ENCODE measurements at regions not wholly inside any gene's neighbourhood (a gene's known extent, or its start where the extent isn't known, plus 50 kb on each side); places are given as distances from the start of the nearest gene placed in this dataset.

- TF ChIP-seq CTCF (IDR thresholded peaks at IDR 0.05), result no peak
- TF ChIP-seq POLR2A (IDR thresholded peaks at IDR 0.05), result no peak
These were observed 155.4 kb downstream of the TLR5 start for GRCh38 chr1:222987674-222988076.

Measured in heart left ventricle (tissue), 13 donors.